ENCODE measurements at regions not wholly inside any gene's neighbourhood (a gene's known extent, or its start where the extent isn't known, plus 50 kb on each side); places are given as distances from the start of the nearest gene placed in this dataset.
A peak's percentile ranks its signal among the peaks of the same experiment; 100 is the strongest.

DNA sequence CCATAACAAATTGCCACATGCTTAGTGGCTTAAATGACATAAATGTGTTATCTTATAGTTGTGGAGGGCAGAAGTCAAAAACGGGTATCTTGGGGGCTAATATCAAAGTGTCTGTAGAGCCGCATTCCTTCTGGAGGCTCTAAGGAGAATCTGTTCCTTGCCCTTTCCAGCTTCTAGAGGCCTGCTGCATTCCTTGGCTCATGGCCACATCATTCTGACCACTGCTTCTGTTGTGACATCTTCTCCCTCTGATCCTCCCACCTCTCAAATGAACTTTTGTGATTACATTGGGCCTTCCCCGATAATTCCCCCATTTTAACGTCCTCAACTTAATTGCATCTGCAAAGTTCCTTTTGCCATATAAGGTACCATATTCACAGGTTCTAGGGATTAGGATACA, 76.1 kb downstream of the CYP26A1 start:
- Histone ChIP-seq H3K27ac (no peak overlapping the region), H2AFZ (no peak overlapping the region), H3K79me2 (ENCODE audit: insufficient read depth) (no peaks in the 10 kb centered on the region), H3K4me2 (ENCODE audit: unreplicated experiment) (peak overlapping the region; percentile 22), H3K9ac (no peak overlapping the region), H3K4me3 (no peak overlapping the region), H3K27me3 (replicated peaks; ENCODE audit: insufficient read depth) (peaks cover 6% of the 10 kb centered on the region), H3K9me3 (ENCODE audit: low read depth) (no peaks in the 10 kb centered on the region), H3F3A (ENCODE audit: insufficient read depth) (peaks cover 20% of the 10 kb centered on the region; the same call in 1 of the 2 replicates), H4K20me1 (ENCODE audit: insufficient read depth) (no peaks in the 10 kb centered on the region), H3K9me2 (ENCODE audit: insufficient read depth) (no peaks in the 10 kb centered on the region), H3K4me1 (ENCODE audit: insufficient read depth) (peaks cover 35% of the 10 kb centered on the region), H3K36me3 (ENCODE audit: low read depth) (no peaks in the 10 kb centered on the region)
- TF ChIP-seq EZH2 (IDR thresholded peaks at IDR 0.05; ENCODE audit: insufficient read depth, poor library complexity, severe bottlenecking) (no peak), EZH2phosphoT487 (IDR thresholded peaks at IDR 0.05; ENCODE audit: insufficient read depth, low read depth) (no peak)
- in situ Hi-C loops (cut with MboI), result no loop called here
- WGBS, 2 experiments (ENCODE audit: low coverage in 1 of 2, low lambda C conversion rate in 2 of 2, missing lambda C conversion rate in 2 of 2), result 65 to 69% methylated on average over 4 of the region's 4 CpGs
- DNase-seq, result peak; percentile 47

DNA sequence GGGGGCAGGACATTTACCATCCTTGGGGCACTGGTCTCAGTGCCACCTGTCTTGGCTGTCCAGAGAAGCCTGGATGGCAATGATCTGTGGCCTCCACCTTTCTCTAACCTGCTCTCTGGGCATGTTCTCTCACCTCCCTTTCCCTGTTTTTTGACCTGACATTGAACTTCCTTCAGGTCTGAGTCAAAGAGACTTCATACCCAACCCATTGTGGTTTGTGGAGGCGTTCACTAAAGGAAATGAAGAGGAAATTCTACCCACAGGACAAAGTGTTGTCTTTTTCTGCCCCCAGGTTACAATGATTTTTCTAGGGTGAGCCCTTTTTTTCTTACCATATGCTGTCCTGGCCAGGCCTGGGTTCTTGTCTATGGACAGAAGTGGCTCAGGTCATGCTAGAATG, 76.6 kb downstream of the CYP26A1 start:
- Histone ChIP-seq H3K4me2 (ENCODE audit: unreplicated experiment) (peak overlapping the region; percentile 22), H3K79me2 (ENCODE audit: insufficient read depth) (no peaks in the 10 kb centered on the region), H3K27me3 (replicated peaks; ENCODE audit: insufficient read depth) (peaks cover 6% of the 10 kb centered on the region), H3F3A (ENCODE audit: insufficient read depth) (peaks cover 22% of the 10 kb centered on the region; the same call in 1 of the 2 replicates), H3K9me3 (ENCODE audit: low read depth) (no peaks in the 10 kb centered on the region), H3K36me3 (ENCODE audit: low read depth) (no peaks in the 10 kb centered on the region), H3K4me1 (ENCODE audit: insufficient read depth) (peaks cover 35% of the 10 kb centered on the region), H3K9ac (no peak overlapping the region), H3K4me3 (no peak overlapping the region), H2AFZ (no peak overlapping the region), H4K20me1 (ENCODE audit: insufficient read depth) (no peaks in the 10 kb centered on the region), H3K27ac (no peak overlapping the region), H3K9me2 (ENCODE audit: insufficient read depth) (no peaks in the 10 kb centered on the region)
- in situ Hi-C loops (cut with MboI), result no loop called here
- TF ChIP-seq EZH2 (IDR thresholded peaks at IDR 0.05; ENCODE audit: insufficient read depth, poor library complexity, severe bottlenecking), result no peak
- no peak for TF ChIP-seq EZH2phosphoT487 (IDR thresholded peaks at IDR 0.05; ENCODE audit: insufficient read depth, low read depth)
- peak; percentile 79 for DNase-seq
- WGBS, 2 experiments (ENCODE audit: low coverage in 1 of 2, low lambda C conversion rate in 2 of 2, missing lambda C conversion rate in 2 of 2), result 6 to 7% methylated on average over 1 of the region's 1 CpG

GRCh38 chr10:93150990-93151547, 77.4 kb downstream of the CYP26A1 start:
- in situ Hi-C loops (cut with MboI), result no loop called here
- WGBS, 2 experiments (ENCODE audit: low coverage in 1 of 2, low lambda C conversion rate in 2 of 2, missing lambda C conversion rate in 2 of 2), result 87 to 91% methylated on average over 8 of the region's 8 CpGs
- no peaks in the 10 kb centered on the region for H3K79me2 ChIP-seq (ENCODE audit: insufficient read depth)
- no peak overlapping the region for H3K4me2 ChIP-seq (ENCODE audit: unreplicated experiment)
- no peaks in the 10 kb centered on the region for H3K36me3 ChIP-seq (ENCODE audit: low read depth)
- peaks cover 35% of the 10 kb centered on the region for H3K4me1 ChIP-seq (ENCODE audit: insufficient read depth)
- TF ChIP-seq EZH2 (IDR thresholded peaks at IDR 0.05; ENCODE audit: insufficient read depth, poor library complexity, severe bottlenecking) (no peak), EZH2phosphoT487 (IDR thresholded peaks at IDR 0.05; ENCODE audit: insufficient read depth, low read depth) (no peak)
- H3K27me3 ChIP-seq (replicated peaks; ENCODE audit: insufficient read depth), result peaks cover 6% of the 10 kb centered on the region
- DNase-seq, result peak; percentile 3
- H3K9ac ChIP-seq, result no peak overlapping the region
- H3K4me3 ChIP-seq, result no peak overlapping the region
- no peaks in the 10 kb centered on the region for H3K9me2 ChIP-seq (ENCODE audit: insufficient read depth)
- H4K20me1 ChIP-seq (ENCODE audit: insufficient read depth), result no peaks in the 10 kb centered on the region
- H3K9me3 ChIP-seq (ENCODE audit: low read depth), result no peaks in the 10 kb centered on the region
- H3K27ac ChIP-seq, result no peak overlapping the region
- H2AFZ ChIP-seq, result no peak overlapping the region
- H3F3A ChIP-seq (ENCODE audit: insufficient read depth), result peaks cover 22% of the 10 kb centered on the region; the same call in 1 of the 2 replicates

GRCh38 chr10:93152136-93152535, 78.4 kb downstream of the CYP26A1 start:
- H3K36me3 ChIP-seq (ENCODE audit: low read depth), result no peaks in the 10 kb centered on the region
- H2AFZ ChIP-seq, result no peak overlapping the region
- H3K9me2 ChIP-seq (ENCODE audit: insufficient read depth), result no peaks in the 10 kb centered on the region
- peaks cover 22% of the 10 kb centered on the region; the same call in 1 of the 2 replicates for H3F3A ChIP-seq (ENCODE audit: insufficient read depth)
- no peaks in the 10 kb centered on the region for H3K9me3 ChIP-seq (ENCODE audit: low read depth)
- H3K4me1 ChIP-seq (ENCODE audit: insufficient read depth), result peaks cover 35% of the 10 kb centered on the region
- in situ Hi-C loops (cut with MboI), result no loop called here
- DNase-seq, result peak; percentile 86
- no peak overlapping the region for H3K4me3 ChIP-seq
- H4K20me1 ChIP-seq (ENCODE audit: insufficient read depth), result no peaks in the 10 kb centered on the region
- no peaks in the 10 kb centered on the region for H3K79me2 ChIP-seq (ENCODE audit: insufficient read depth)
- H3K9ac ChIP-seq, result 0 out of 2 replicates have a peak overlapping the region, but pooled peaks have one; percentile 3
- H3K27ac ChIP-seq, result peak overlapping the region; percentile 70
- peaks cover 1% of the 10 kb centered on the region for H3K27me3 ChIP-seq (replicated peaks; ENCODE audit: insufficient read depth)
- TF ChIP-seq EZH2phosphoT487 (IDR thresholded peaks at IDR 0.05; ENCODE audit: insufficient read depth, low read depth) (no peak), EZH2 (IDR thresholded peaks at IDR 0.05; ENCODE audit: insufficient read depth, poor library complexity, severe bottlenecking) (no peak)
- peak overlapping the region; percentile 45 for H3K4me2 ChIP-seq (ENCODE audit: unreplicated experiment)

GRCh38 chr10:93154531-93154930, 80.8 kb downstream of the CYP26A1 start:
- peaks cover 22% of the 10 kb centered on the region; the same call in 1 of the 2 replicates for H3F3A ChIP-seq (ENCODE audit: insufficient read depth)
- no peaks in the 10 kb centered on the region for H3K36me3 ChIP-seq (ENCODE audit: low read depth)
- in situ Hi-C loops (cut with MboI), result no loop called here

More at GRCh38 chr10:93154531-93154930, 80.8 kb downstream of the CYP26A1 start:
- Histone ChIP-seq H3K4me2 (ENCODE audit: unreplicated experiment) (no peak overlapping the region), H3K9me3 (ENCODE audit: low read depth) (no peaks in the 10 kb centered on the region), H3K27me3 (replicated peaks; ENCODE audit: insufficient read depth) (no peaks in the 10 kb centered on the region), H4K20me1 (ENCODE audit: insufficient read depth) (no peaks in the 10 kb centered on the region), H3K9me2 (ENCODE audit: insufficient read depth) (no peaks in the 10 kb centered on the region), H3K4me1 (ENCODE audit: insufficient read depth) (peaks cover 35% of the 10 kb centered on the region), H2AFZ (no peak overlapping the region), H3K9ac (no peak overlapping the region), H3K27ac (no peak overlapping the region), H3K4me3 (no peak overlapping the region), H3K79me2 (ENCODE audit: insufficient read depth) (no peaks in the 10 kb centered on the region)
- TF ChIP-seq EZH2 (IDR thresholded peaks at IDR 0.05; ENCODE audit: insufficient read depth, poor library complexity, severe bottlenecking) (no peak), EZH2phosphoT487 (IDR thresholded peaks at IDR 0.05; ENCODE audit: insufficient read depth, low read depth) (no peak)
- peak; percentile 41 for DNase-seq
